PC-3 (cell line): ENCODE measurements at regions not wholly inside any gene's neighbourhood (a gene's known extent, or its start where the extent isn't known, plus 50 kb on each side); places are given as distances from the start of the nearest gene placed in this dataset.

Source experiments
- EZH2phosphoT487 ChIP-seq: fragments of 300-600 bp; sonication (generic); IDR thresholded peaks from 2 replicates; pipeline ENCODE4 v1.6.1; 2018; ENCODE audit warnings: mild to moderate bottlenecking, antibody characterized with exemption, low read length, borderline replicate concordance
- TF ChIP-seq, protein P1 (sequence below): fragments of 300-600 bp; sonication (generic); conservative IDR thresholded peaks from 2 replicates; pipeline ENCODE4 v1.5.1; 2017; ENCODE audit warnings: antibody characterized with exemption, low read depth, mild to moderate bottlenecking, low read length

GRCh38 chr3:163196245-163196644, 1699.6 kb downstream of the OTOL1 start:
- TF ChIP-seq EZH2phosphoT487: no peak
- TF ChIP-seq, protein P1, sequence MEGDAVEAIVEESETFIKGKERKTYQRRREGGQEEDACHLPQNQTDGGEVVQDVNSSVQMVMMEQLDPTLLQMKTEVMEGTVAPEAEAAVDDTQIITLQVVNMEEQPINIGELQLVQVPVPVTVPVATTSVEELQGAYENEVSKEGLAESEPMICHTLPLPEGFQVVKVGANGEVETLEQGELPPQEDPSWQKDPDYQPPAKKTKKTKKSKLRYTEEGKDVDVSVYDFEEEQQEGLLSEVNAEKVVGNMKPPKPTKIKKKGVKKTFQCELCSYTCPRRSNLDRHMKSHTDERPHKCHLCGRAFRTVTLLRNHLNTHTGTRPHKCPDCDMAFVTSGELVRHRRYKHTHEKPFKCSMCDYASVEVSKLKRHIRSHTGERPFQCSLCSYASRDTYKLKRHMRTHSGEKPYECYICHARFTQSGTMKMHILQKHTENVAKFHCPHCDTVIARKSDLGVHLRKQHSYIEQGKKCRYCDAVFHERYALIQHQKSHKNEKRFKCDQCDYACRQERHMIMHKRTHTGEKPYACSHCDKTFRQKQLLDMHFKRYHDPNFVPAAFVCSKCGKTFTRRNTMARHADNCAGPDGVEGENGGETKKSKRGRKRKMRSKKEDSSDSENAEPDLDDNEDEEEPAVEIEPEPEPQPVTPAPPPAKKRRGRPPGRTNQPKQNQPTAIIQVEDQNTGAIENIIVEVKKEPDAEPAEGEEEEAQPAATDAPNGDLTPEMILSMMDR: no peak
